IMR-90 (cell line): ENCODE measurements at regions not wholly inside any gene's neighbourhood (a gene's known extent, or its start where the extent isn't known, plus 50 kb on each side); places are given as distances from the start of the nearest gene placed in this dataset.

ENCODE experiments used
- ATAC-seq: fragments of 200-7000 bp; cut with Tn5 transposase; 2 replicates; pipeline ENCODE4 v1.9.1; 2020; ENCODE audit warnings: low read depth, mild to moderate bottlenecking, moderate library complexity
- BruUV-seq: library from RNA; stranded (reverse); fragments of 400-500 nt; replicated peaks from 2 replicates; lab custom pipeline; 2021; lab: Mats Ljungman, UMichigan
- CTCF ChIA-PET: fragments of 300-600 bp; formaldehyde crosslinking; extraction: SDS; loops from one replicate; lab custom pipeline; 2021; ENCODE audit warnings: antibody characterized with exemption; lab: Yijun Ruan, JAX
- POLR2A ChIA-PET: fragments of 300-600 bp; sonication (Branson Sonifier 250); formaldehyde crosslinking; loops from one replicate; lab custom pipeline; 2022; ENCODE audit warnings: antibody characterized with exemption; ENCODE audit not compliant: unreplicated experiment; lab: Charles Lee
- DNase-seq: peaks from one replicate; pipeline ENCODE4 v3.0.0; 2013
- H2AFZ ChIP-seq: replicated peaks from 2 replicates; pipeline ENCODE3; 2013; ENCODE audit warnings: low read length, mild to moderate bottlenecking; ENCODE audit not compliant: poor library complexity
- H2AK5ac ChIP-seq: 2 replicates; pipeline ENCODE4 v1.6.1; 2013; ENCODE audit warnings: low read depth, low read length, inconsistent platforms
- H2AK9ac ChIP-seq: replicated peaks from 2 replicates; pipeline ENCODE3; 2013; ENCODE audit warnings: mild to moderate bottlenecking, low read depth, low read length, moderate library complexity; ENCODE audit not compliant: poor library complexity
- H2BK120ac ChIP-seq: 2 replicates; pipeline ENCODE4 v1.6.1; 2013; ENCODE audit warnings: low read depth, low read length, inconsistent platforms
- H2BK15ac ChIP-seq: 3 replicates; pipeline ENCODE4 v1.6.1; 2013; ENCODE audit warnings: low read depth, low read length, inconsistent platforms
- H2BK20ac ChIP-seq: 2 replicates; pipeline ENCODE4 v1.6.1; 2013; ENCODE audit warnings: low read depth, mild to moderate bottlenecking, inconsistent platforms, low read length, moderate library complexity
- H2BK5ac ChIP-seq: 2 replicates; pipeline ENCODE4 v1.6.1; 2013; ENCODE audit warnings: mild to moderate bottlenecking, low read depth, low read length, inconsistent platforms; ENCODE audit not compliant: poor library complexity, severe bottlenecking
- H3K14ac ChIP-seq: replicated peaks from 2 replicates; pipeline ENCODE4 v1.6.1; 2013; ENCODE audit warnings: low read depth, low read length, inconsistent platforms
- H3K18ac ChIP-seq: 2 replicates; pipeline ENCODE4 v1.6.1; 2013; ENCODE audit warnings: low read depth, low read length, control low read depth
- H3K23ac ChIP-seq: 2 replicates; pipeline ENCODE4 v1.6.1; 2013; ENCODE audit warnings: low read depth, low read length, inconsistent platforms
- H3K27ac ChIP-seq: 2 replicates; pipeline ENCODE4 v1.5.1; 2013; ENCODE audit warnings: mild to moderate bottlenecking, control low read depth, low read length; ENCODE audit not compliant: insufficient read depth
- H3K27me3 ChIP-seq: 2 replicates; pipeline ENCODE4 v1.6.1; 2013; ENCODE audit warnings: low read length; ENCODE audit not compliant: control insufficient read depth, insufficient read depth
- H3K36me3 ChIP-seq: 2 replicates; pipeline ENCODE4 v1.6.1; 2013; ENCODE audit warnings: low read length, mixed read lengths; ENCODE audit not compliant: control insufficient read depth, insufficient read depth
- H3K4ac ChIP-seq: 2 replicates; pipeline ENCODE4 v1.6.1; 2013; ENCODE audit warnings: low read depth, low read length, inconsistent platforms
- H3K4me1 ChIP-seq: 2 replicates; pipeline ENCODE4 v1.6.1; 2013; ENCODE audit warnings: low read length, mixed read lengths; ENCODE audit not compliant: control insufficient read depth, insufficient read depth
- H3K4me2 ChIP-seq: 2 replicates; pipeline ENCODE4 v1.6.1; 2013; ENCODE audit warnings: low read depth, mild to moderate bottlenecking, control low read depth, low read length, moderate library complexity
- H3K4me3 ChIP-seq: 2 replicates; pipeline ENCODE4 v1.5.1; 2013; ENCODE audit warnings: low read depth, mild to moderate bottlenecking, control low read depth, low read length, moderate library complexity; ENCODE audit not compliant: insufficient read depth
- H3K56ac ChIP-seq: 2 replicates; pipeline ENCODE4 v1.6.1; 2013; ENCODE audit warnings: low read length, inconsistent platforms; ENCODE audit not compliant: insufficient read depth; ENCODE audit errors: extremely low read depth
- H3K79me1 ChIP-seq, 2 experiments: 2 replicates each; pipeline ENCODE4 v1.6.1; 2013; ENCODE audit warnings: low read length in 2 of 2, inconsistent platforms in 1 of 2, low read depth in 1 of 2
- H3K9ac ChIP-seq: 2 replicates; pipeline ENCODE4 v1.6.1; 2013; ENCODE audit warnings: low read depth, low read length, control low read depth
- H3K9me1 ChIP-seq: 2 replicates; pipeline ENCODE4 v1.6.1; 2013; ENCODE audit warnings: low read length, inconsistent platforms; ENCODE audit not compliant: insufficient read depth
- H3K9me3 ChIP-seq: 2 replicates; pipeline ENCODE4 v1.6.1; 2013; ENCODE audit warnings: low read length; ENCODE audit not compliant: control insufficient read depth, insufficient read depth
- H4K20me1 ChIP-seq: 2 replicates; pipeline ENCODE4 v1.6.1; 2013; ENCODE audit warnings: low read length, inconsistent platforms; ENCODE audit not compliant: insufficient read depth
- H4K5ac ChIP-seq: 2 replicates; pipeline ENCODE4 v1.6.1; 2013; ENCODE audit warnings: mild to moderate bottlenecking, low read depth, low read length, control low read depth
- H4K8ac ChIP-seq, 2 experiments: 2 replicates each; pipeline ENCODE4 v1.6.1; 2013; ENCODE audit warnings: low read depth in 2 of 2, low read length in 2 of 2, control low read depth in 1 of 2, inconsistent platforms in 1 of 2
- H4K91ac ChIP-seq: 2 replicates; pipeline ENCODE4 v1.6.1; 2013; ENCODE audit warnings: low read depth, low read length, inconsistent platforms; ENCODE audit not compliant: insufficient read depth
- CEBPB ChIP-seq: IDR thresholded peaks from 2 replicates; pipeline ENCODE4 v1.6.1; 2012; ENCODE audit warnings: low read depth, low read length, improper control_type of control experiment
- FOS ChIP-seq: fragments of 150-350 bp; IDR thresholded peaks from 2 replicates; pipeline ENCODE4 v1.6.1; 2016; ENCODE audit warnings: low read depth, low read length
- NFE2L2 ChIP-seq: fragments of 150-350 bp; IDR thresholded peaks from 2 replicates; pipeline ENCODE4 v1.6.1; 2016; ENCODE audit warnings: low read depth, mild to moderate bottlenecking, low read length
- RCOR1 ChIP-seq: IDR thresholded peaks from 2 replicates; pipeline ENCODE4 v1.6.1; 2012; ENCODE audit warnings: mild to moderate bottlenecking, low read length, improper control_type of control experiment; ENCODE audit not compliant: insufficient replicate concordance
- WGBS, 2 experiments: methylation state at CpG; one replicate each; pipeline versions ENCODE4 v1.1.5 to v1.1.7; 2013; ENCODE audit warnings: missing lambda C conversion rate in 2 of 2; ENCODE audit not compliant: insufficient read length in 1 of 2; ENCODE audit errors: extremely low coverage in 2 of 2; 5-methylcytosine and 5-hydroxymethylcytosine counted together
- dilution Hi-C: fragments of 300-500 bp; cut with HindIII; formaldehyde crosslinking; loops from one replicate; pipeline ENCODE4 v1.14.3; 2018; ENCODE audit warnings: low sequenced_read_pairs; ENCODE audit not compliant: unreplicated experiment
- in situ Hi-C: fragments of 300-500 bp; cut with MboI; formaldehyde crosslinking; loops from 3 replicates; pipeline ENCODE4 v1.14.3; 2019; ENCODE audit warnings: low sequenced_read_pairs, inconsistent platforms, mixed read lengths
- intact Hi-C: fragments of 100-400 bp; cut with micrococcal nuclease; formaldehyde crosslinking; loops from 2 replicates; pipeline ENCODE4 v1.10.0; 2022
- TF ChIP-seq, protein P1 (sequence below): fragments of 150-350 bp; IDR thresholded peaks from 2 replicates; pipeline ENCODE4 v1.6.1; 2017; ENCODE audit warnings: mild to moderate bottlenecking, antibody characterized with exemption, low read length, low read depth

DNA sequence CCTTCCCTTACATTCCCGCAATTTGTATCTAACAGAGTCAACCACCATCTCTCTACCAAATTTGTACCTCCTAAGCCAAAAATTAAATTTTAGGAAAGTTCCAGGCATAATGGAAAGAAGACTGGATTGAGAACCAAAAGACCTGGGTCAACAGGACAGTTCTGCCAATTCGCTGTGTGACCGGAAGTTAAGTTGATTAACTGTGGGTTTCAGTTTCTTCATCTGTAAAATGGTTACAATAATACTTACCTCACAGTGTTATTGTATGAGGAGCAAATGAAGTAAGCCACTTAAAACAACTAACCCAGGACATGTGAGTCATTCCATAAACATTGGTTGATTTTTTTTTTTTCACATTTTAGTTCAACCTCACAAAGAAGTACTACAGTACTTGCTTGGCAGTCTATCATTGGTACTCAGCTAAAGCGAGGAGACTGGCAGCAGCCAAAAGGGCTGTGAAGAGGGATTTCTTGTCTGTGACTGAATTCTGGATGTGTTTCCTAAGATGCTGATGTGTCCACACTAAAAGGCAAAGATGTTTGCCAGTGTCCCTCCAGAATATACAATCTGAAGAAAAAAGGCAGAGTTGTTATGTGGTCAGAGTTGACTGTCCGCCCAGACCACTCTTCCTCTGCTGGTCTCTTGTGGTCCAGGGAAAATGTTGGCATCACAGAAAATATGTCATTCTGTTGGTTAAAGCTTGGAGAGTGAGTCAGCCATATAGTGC, 198.6 kb downstream of the TLE1 start:
- Histone ChIP-seq H2BK120ac (peak overlapping the region; percentile 0; the same call in 1 of the 2 replicates), H3K4me2 (no peak overlapping the region), H3K18ac (no peak overlapping the region; the same call in 1 of the 2 replicates), H2BK5ac (no peak overlapping the region), H2BK15ac (0 out of 3 replicates have a peak overlapping the region, but pooled peaks have one; percentile 12), H2AFZ (no peak overlapping the region), H3K79me1 (no peaks in the 10 kb centered on the region), H4K20me1 (no peaks in the 10 kb centered on the region), H3K27me3 (no peaks in the 10 kb centered on the region; the same call in none of the 2 replicates), H4K5ac (no peak overlapping the region), H3K23ac (0 out of 2 replicates have a peak overlapping the region, but pooled peaks have one; percentile 29), H2AK5ac (peak overlapping the region; percentile 40; the same call in 1 of the 2 replicates), H3K9me1 (peaks cover 6% of the 10 kb centered on the region; the same call in 1 of the 2 replicates), H3K36me3 (no peaks in the 10 kb centered on the region), H2AK9ac (no peak overlapping the region), H3K4ac (peak overlapping the region; percentile 26), H3K14ac (0 out of 2 replicates have a peak overlapping the region, but pooled peaks have one; percentile 7), H4K8ac (no peak overlapping the region), H3K4me1 (peaks cover 7% of the 10 kb centered on the region), H3K56ac (no peak overlapping the region), H2BK20ac (peak overlapping the region; percentile 66), H3K27ac (no peak overlapping the region), H3K4me3 (no peak overlapping the region), H3K9ac (no peak overlapping the region), H3K9me3 (no peaks in the 10 kb centered on the region), H4K91ac (0 out of 2 replicates have a peak overlapping the region, but pooled peaks have one; percentile 20)
- no TSS peak for BruUV-seq
- dilution Hi-C loops: no loop called here
- DNase-seq: peak; percentile 86
- TF ChIP-seq RCOR1 (peak; percentile 96), NFE2L2 (no peak), CEBPB (peak; percentile 26; the same call in 1 of the 2 replicates), FOS (peak; percentile 54)
- TF ChIP-seq, protein P1, sequence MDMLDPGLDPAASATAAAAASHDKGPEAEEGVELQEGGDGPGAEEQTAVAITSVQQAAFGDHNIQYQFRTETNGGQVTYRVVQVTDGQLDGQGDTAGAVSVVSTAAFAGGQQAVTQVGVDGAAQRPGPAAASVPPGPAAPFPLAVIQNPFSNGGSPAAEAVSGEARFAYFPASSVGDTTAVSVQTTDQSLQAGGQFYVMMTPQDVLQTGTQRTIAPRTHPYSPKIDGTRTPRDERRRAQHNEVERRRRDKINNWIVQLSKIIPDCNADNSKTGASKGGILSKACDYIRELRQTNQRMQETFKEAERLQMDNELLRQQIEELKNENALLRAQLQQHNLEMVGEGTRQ: no peak
- CTCF ChIA-PET: interaction anchor here (0.6 kb wide), 1 partner anchor 350 kb away, joined by 3 read pairs; no protein-coding TSS in a partner anchor
- intact Hi-C loops: no loop called here
- no CpG with 5 or more reads among the region's 5 CpGs for WGBS, 2 experiments
- POLR2A ChIA-PET: no interaction called here
- no peak for ATAC-seq
- in situ Hi-C loops: loop anchor here (10.0 kb wide), 1 partner anchor 194 kb away; the partner anchor contains the start of gene TLE1
